ENCODE measurements at regions not wholly inside any gene's neighbourhood (a gene's known extent, or its start where the extent isn't known, plus 50 kb on each side); places are given as distances from the start of the nearest gene placed in this dataset.

GRCh38 chr3:67067251-67067650 is 69.1 kb downstream of the KBTBD8 start (continued):
- TF ChIP-seq CHD7 (IDR thresholded peaks at IDR 0.05; ENCODE audit: insufficient replicate concordance, low read length) (no peak), EGR1 (IDR thresholded peaks at IDR 0.05; ENCODE audit: borderline replicate concordance, low read depth, low read length) (no peak), BACH1 (IDR thresholded peaks at IDR 0.05; ENCODE audit: low read length) (no peak), NRF1 (IDR thresholded peaks at IDR 0.05; ENCODE audit: low read depth, low read length) (no peak), TAF7 (optimal IDR thresholded peaks at IDR 0.05; ENCODE audit: borderline replicate concordance, low read depth, low read length) (no peak), ZNF274 (IDR thresholded peaks at IDR 0.05; ENCODE audit: borderline replicate concordance, extremely low read depth, low read length) (no peak), SIRT6 (IDR thresholded peaks at IDR 0.05; ENCODE audit: low read length) (no peak)

All from H1 (cell line).